ENCODE measurements at regions not wholly inside any gene's neighbourhood (a gene's known extent, or its start where the extent isn't known, plus 50 kb on each side); places are given as distances from the start of the nearest gene placed in this dataset.

DNA sequence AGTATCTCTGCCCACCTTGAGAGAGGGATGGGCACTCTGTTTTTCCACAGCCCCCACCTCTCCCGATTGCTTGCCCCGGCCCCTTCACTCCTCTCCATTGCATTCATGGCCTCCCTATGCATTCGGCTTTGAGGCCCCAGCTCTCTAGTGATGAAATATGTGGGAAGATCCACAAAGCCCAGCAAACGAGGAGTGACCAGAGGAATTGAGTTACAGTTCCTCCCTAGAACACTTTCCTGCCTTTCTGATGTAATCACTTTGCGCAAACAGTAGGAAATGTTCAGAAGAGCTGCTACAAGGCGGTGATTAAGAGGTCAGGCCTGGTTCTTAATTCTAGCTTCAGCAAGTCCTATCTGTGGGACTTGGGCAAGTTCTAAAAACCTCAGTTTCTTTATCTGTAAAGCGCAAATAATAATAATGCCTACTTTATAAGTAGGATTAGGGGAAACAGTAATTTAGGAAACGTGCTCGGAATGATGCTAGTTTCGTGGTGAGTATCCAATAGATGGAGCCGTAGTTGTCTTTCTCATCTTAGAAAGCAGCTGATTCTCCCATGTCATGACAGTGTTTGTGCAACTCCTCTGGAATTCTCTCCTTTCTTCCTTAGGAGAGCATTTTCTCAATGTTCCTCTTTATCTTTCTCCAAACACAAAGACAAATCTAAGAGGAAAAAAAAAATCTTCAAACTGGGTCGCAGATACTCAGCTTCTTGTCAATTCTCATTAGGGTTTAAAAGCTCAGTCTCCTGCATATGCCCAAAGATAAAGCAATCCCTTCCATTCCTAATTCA, 99.5 kb upstream of the MSX2 start:
- in situ Hi-C loops (cut with MboI; ENCODE audit: low sequenced_read_pairs in 4 of 4) (no loop called here), intact Hi-C loops (cut with DNase I; ENCODE audit: low total_unique reads) (no loop called here)
- H3K4me1 ChIP-seq: no peaks in the 10 kb centered on the region
- H3K4me3 ChIP-seq: no peak overlapping the region
- DNase-seq: no peak
- no peak overlapping the region for H3K27ac ChIP-seq
- no peaks in the 10 kb centered on the region for H3K36me3 ChIP-seq
- no peaks in the 10 kb centered on the region for H3K9me3 ChIP-seq
- no peak for ATAC-seq
- no peaks in the 10 kb centered on the region for H3K27me3 ChIP-seq
- no peak for TF ChIP-seq POLR2A (IDR thresholded peaks at IDR 0.05)
- TF ChIP-seq, protein P1, sequence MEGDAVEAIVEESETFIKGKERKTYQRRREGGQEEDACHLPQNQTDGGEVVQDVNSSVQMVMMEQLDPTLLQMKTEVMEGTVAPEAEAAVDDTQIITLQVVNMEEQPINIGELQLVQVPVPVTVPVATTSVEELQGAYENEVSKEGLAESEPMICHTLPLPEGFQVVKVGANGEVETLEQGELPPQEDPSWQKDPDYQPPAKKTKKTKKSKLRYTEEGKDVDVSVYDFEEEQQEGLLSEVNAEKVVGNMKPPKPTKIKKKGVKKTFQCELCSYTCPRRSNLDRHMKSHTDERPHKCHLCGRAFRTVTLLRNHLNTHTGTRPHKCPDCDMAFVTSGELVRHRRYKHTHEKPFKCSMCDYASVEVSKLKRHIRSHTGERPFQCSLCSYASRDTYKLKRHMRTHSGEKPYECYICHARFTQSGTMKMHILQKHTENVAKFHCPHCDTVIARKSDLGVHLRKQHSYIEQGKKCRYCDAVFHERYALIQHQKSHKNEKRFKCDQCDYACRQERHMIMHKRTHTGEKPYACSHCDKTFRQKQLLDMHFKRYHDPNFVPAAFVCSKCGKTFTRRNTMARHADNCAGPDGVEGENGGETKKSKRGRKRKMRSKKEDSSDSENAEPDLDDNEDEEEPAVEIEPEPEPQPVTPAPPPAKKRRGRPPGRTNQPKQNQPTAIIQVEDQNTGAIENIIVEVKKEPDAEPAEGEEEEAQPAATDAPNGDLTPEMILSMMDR (IDR thresholded peaks at IDR 0.05 in 4 of 5, conservative IDR thresholded peaks at IDR 0.05 in 1 of 5): no peak

DNA sequence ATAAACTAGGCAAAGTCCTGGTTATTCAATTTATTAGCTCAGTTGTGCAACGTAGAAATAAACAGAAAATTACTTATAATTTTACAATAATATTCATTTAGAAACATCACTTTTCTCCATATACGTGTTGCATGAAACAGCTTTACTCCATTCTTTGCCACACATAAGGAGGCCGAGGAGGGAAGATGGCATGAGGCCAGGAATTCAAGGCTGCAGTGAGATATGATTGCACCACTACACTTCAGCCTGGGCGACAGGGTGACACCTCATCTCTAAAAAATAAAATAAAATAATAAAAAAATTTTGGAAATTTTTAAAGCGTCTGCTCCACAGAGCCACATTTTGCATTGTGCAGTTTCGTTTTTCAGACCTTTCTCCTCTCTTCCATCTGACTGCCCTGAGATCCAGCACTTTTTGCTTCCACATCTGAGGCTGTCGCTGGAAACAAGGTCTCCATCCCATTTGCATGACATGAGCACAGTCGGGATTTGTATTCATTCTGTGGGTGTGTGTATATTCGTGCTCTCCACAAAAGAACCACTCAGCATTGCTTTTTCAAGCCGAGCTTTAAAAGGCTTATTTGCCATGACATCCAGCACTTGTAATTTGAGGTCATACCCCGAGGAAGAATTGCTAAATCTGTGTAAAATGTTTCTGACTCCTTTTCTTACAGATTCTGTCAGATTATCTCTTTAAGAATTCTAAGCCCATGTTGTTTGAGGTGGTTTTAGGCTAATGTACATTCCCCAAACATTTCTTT, 98.6 kb upstream of the MSX2 start:
- H3K4me3 ChIP-seq: no peak overlapping the region
- ATAC-seq (no peak), DNase-seq (no peak)
- no peaks in the 10 kb centered on the region for H3K4me1 ChIP-seq
- no peaks in the 10 kb centered on the region for H3K27me3 ChIP-seq
- H3K27ac ChIP-seq: no peak overlapping the region
- H3K36me3 ChIP-seq: no peaks in the 10 kb centered on the region
- no peaks in the 10 kb centered on the region for H3K9me3 ChIP-seq
- in situ Hi-C loops (cut with MboI; ENCODE audit: low sequenced_read_pairs in 4 of 4): no loop called here
- TF ChIP-seq, protein P1 (IDR thresholded peaks at IDR 0.05 in 4 of 5, conservative IDR thresholded peaks at IDR 0.05 in 1 of 5): no peak
- TF ChIP-seq POLR2A (IDR thresholded peaks at IDR 0.05): no peak
- intact Hi-C loops (cut with DNase I; ENCODE audit: low total_unique reads): no loop called here

DNA sequence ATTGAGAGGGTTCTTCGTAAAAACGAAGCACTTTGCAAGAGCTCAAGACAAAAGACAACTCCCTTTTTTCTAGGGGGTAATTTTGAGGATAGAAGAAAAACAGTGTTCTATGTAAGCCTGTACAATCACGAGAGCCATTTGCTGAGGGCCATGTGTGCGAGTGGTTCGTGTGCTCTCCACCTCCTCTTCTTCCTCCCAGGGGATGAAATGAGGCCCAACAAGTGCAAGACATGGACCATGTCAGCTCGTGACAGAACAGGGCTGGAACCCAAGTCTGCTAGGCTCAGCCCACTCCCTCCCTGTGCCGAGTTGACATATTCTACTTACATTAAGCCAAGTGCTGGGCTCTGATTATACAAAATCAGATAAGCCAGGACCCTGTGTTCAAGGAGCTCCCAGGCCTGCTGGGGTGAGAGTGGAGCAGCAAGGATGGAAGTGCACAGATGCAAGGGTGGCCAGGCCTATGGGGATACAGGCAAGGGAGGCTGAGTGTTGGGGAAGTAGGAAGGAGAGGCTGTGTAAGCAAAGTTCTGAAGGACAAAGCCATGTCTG, 97.9 kb upstream of the MSX2 start:
- in situ Hi-C loops (cut with MboI; ENCODE audit: low sequenced_read_pairs in 4 of 4): no loop called here
- TF ChIP-seq POLR2A (IDR thresholded peaks at IDR 0.05): no peak
- TF ChIP-seq, protein P1 (IDR thresholded peaks at IDR 0.05 in 4 of 5, conservative IDR thresholded peaks at IDR 0.05 in 1 of 5): no peak
- Histone ChIP-seq H3K9me3 (no peaks in the 10 kb centered on the region), H3K4me3 (no peak overlapping the region), H3K27me3 (no peaks in the 10 kb centered on the region), H3K27ac (no peak overlapping the region), H3K4me1 (no peaks in the 10 kb centered on the region), H3K36me3 (no peaks in the 10 kb centered on the region)
- intact Hi-C loops (cut with DNase I; ENCODE audit: low total_unique reads): no loop called here
- ATAC-seq (no peak), DNase-seq (no peak)

DNA sequence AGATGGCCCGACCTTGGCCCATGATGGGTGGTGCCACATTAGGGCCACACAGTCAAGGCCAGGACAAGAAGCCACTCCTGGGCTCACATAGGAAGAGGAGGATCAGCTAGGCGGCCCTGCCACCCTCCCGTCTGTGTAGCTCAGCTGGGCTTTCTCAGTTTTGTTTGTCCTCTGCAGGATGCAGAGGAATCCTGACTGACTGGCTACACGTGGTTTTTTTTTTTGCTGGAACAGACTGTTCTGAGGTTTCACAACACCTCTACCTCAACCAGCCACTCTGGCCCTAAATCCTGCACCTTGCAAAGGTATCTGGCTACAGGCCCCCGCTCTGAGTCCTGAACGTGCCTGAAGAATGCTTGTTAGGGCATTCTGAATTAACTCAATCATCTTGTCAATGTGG, 88.3 kb upstream of the MSX2 start:
- H3K36me3 ChIP-seq: no peaks in the 10 kb centered on the region
- H3K27ac ChIP-seq: no peak overlapping the region
- no peak for DNase-seq
- in situ Hi-C loops (cut with MboI; ENCODE audit: low sequenced_read_pairs in 4 of 4) (no loop called here), intact Hi-C loops (cut with DNase I; ENCODE audit: low total_unique reads) (no loop called here)
- no peak overlapping the region for H3K4me3 ChIP-seq
- ATAC-seq: no peak
- TF ChIP-seq POLR2A (IDR thresholded peaks at IDR 0.05): no peak
- TF ChIP-seq, protein P1 (IDR thresholded peaks at IDR 0.05 in 4 of 5, conservative IDR thresholded peaks at IDR 0.05 in 1 of 5): no peak
- H3K27me3 ChIP-seq: no peaks in the 10 kb centered on the region
- no peaks in the 10 kb centered on the region for H3K4me1 ChIP-seq
- no peaks in the 10 kb centered on the region for H3K9me3 ChIP-seq

Measured in gastrocnemius medialis (tissue), 4 donors.